IPS-15b (cell line): ENCODE measurements at regions not wholly inside any gene's neighbourhood (a gene's known extent, or its start where the extent isn't known, plus 50 kb on each side); places are given as distances from the start of the nearest gene placed in this dataset.

Source experiments
- H3K27me3 ChIP-seq: one replicate; pipeline ENCODE4 v1.6.1; 2013; ENCODE audit warnings: low read length; ENCODE audit not compliant: control insufficient read depth, insufficient read depth
- H3K36me3 ChIP-seq: one replicate; pipeline ENCODE4 v1.6.1; 2013; ENCODE audit warnings: low read length; ENCODE audit not compliant: control insufficient read depth, insufficient read depth
- H3K4me1 ChIP-seq: one replicate; pipeline ENCODE4 v1.6.1; 2013; ENCODE audit warnings: mild to moderate bottlenecking, low read length; ENCODE audit not compliant: control insufficient read depth, insufficient read depth
- H3K4me3 ChIP-seq: one replicate; pipeline ENCODE4 v1.5.1; 2013; ENCODE audit warnings: low read depth, low read length
- H3K9ac ChIP-seq: one replicate; pipeline ENCODE4 v1.6.1; 2013; ENCODE audit warnings: low read depth, mild to moderate bottlenecking, low read length
- H3K9me3 ChIP-seq: one replicate; pipeline ENCODE4 v1.6.1; 2013; ENCODE audit warnings: mild to moderate bottlenecking, low read length; ENCODE audit not compliant: control insufficient read depth, insufficient read depth

- Histone ChIP-seq H3K4me3 (no peak overlapping the region), H3K36me3 (peaks cover 2% of the 10 kb centered on the region), H3K9me3 (no peaks in the 10 kb centered on the region), H3K9ac (no peak overlapping the region), H3K27me3 (no peaks in the 10 kb centered on the region), H3K4me1 (no peaks in the 10 kb centered on the region)
These were observed 1157.5 kb downstream of the BRD1 start for GRCh38 chr22:48669986-48670716.

GRCh38 chr22:48669226-48669625 lies 1158.4 kb downstream of the BRD1 start:
- Histone ChIP-seq H3K36me3 (peaks cover 5% of the 10 kb centered on the region), H3K27me3 (no peaks in the 10 kb centered on the region), H3K9me3 (no peaks in the 10 kb centered on the region), H3K9ac (no peak overlapping the region), H3K4me3 (no peak overlapping the region), H3K4me1 (no peaks in the 10 kb centered on the region)

GRCh38 chr22:48667289-48667688 lies 1160.4 kb downstream of the BRD1 start:
- peaks cover 12% of the 10 kb centered on the region for H3K36me3 ChIP-seq
- no peaks in the 10 kb centered on the region for H3K9me3 ChIP-seq
- H3K4me3 ChIP-seq: no peak overlapping the region
- H3K27me3 ChIP-seq: no peaks in the 10 kb centered on the region
- no peaks in the 10 kb centered on the region for H3K4me1 ChIP-seq
- no peak overlapping the region for H3K9ac ChIP-seq

- Histone ChIP-seq H3K9me3 (no peaks in the 10 kb centered on the region), H3K4me1 (no peaks in the 10 kb centered on the region), H3K36me3 (peaks cover 12% of the 10 kb centered on the region), H3K27me3 (no peaks in the 10 kb centered on the region), H3K4me3 (no peak overlapping the region), H3K9ac (no peak overlapping the region)
These were observed 1161.1 kb downstream of the BRD1 start for GRCh38 chr22:48666620-48667019.

- Histone ChIP-seq H3K27me3 (no peaks in the 10 kb centered on the region), H3K4me3 (no peak overlapping the region), H3K36me3 (peaks cover 12% of the 10 kb centered on the region), H3K9ac (no peak overlapping the region), H3K9me3 (no peaks in the 10 kb centered on the region), H3K4me1 (no peaks in the 10 kb centered on the region)
These were observed 1162.2 kb downstream of the BRD1 start for GRCh38 chr22:48665311-48665995.

- Histone ChIP-seq H3K36me3 (peaks cover 12% of the 10 kb centered on the region), H3K27me3 (no peaks in the 10 kb centered on the region), H3K4me3 (no peak overlapping the region), H3K9me3 (no peaks in the 10 kb centered on the region), H3K4me1 (no peaks in the 10 kb centered on the region), H3K9ac (no peak overlapping the region)
These were observed 1163.1 kb downstream of the BRD1 start for GRCh38 chr22:48664586-48664985.

- Histone ChIP-seq H3K9me3 (no peaks in the 10 kb centered on the region), H3K27me3 (no peaks in the 10 kb centered on the region), H3K36me3 (peaks cover 11% of the 10 kb centered on the region), H3K4me3 (no peak overlapping the region), H3K4me1 (no peaks in the 10 kb centered on the region), H3K9ac (no peak overlapping the region)
These were observed 1164.4 kb downstream of the BRD1 start for GRCh38 chr22:48663297-48663696.

- H3K9me3 ChIP-seq: no peaks in the 10 kb centered on the region
- H3K4me1 ChIP-seq: no peaks in the 10 kb centered on the region
- peaks cover 11% of the 10 kb centered on the region for H3K36me3 ChIP-seq
- H3K4me3 ChIP-seq: no peak overlapping the region
- H3K27me3 ChIP-seq: no peaks in the 10 kb centered on the region
- no peak overlapping the region for H3K9ac ChIP-seq
These were observed 1165.1 kb downstream of the BRD1 start for GRCh38 chr22:48662476-48663135.

GRCh38 chr22:48661984-48662383 lies 1165.7 kb downstream of the BRD1 start:
- Histone ChIP-seq H3K36me3 (peaks cover 11% of the 10 kb centered on the region), H3K9me3 (no peaks in the 10 kb centered on the region), H3K4me3 (no peak overlapping the region), H3K27me3 (no peaks in the 10 kb centered on the region), H3K4me1 (no peaks in the 10 kb centered on the region), H3K9ac (no peak overlapping the region)

GRCh38 chr22:48660790-48661740 lies 1166.6 kb downstream of the BRD1 start:
- Histone ChIP-seq H3K4me3 (no peak overlapping the region), H3K9ac (no peak overlapping the region), H3K36me3 (peaks cover 11% of the 10 kb centered on the region), H3K9me3 (no peaks in the 10 kb centered on the region), H3K27me3 (no peaks in the 10 kb centered on the region), H3K4me1 (no peaks in the 10 kb centered on the region)

GRCh38 chr22:48660104-48660789 lies 1167.4 kb downstream of the BRD1 start:
- H3K27me3 ChIP-seq: no peaks in the 10 kb centered on the region
- no peak overlapping the region for H3K9ac ChIP-seq

More at GRCh38 chr22:48660104-48660789, 1167.4 kb downstream of the BRD1 start:
- H3K4me1 ChIP-seq: no peaks in the 10 kb centered on the region
- no peaks in the 10 kb centered on the region for H3K9me3 ChIP-seq
- peaks cover 11% of the 10 kb centered on the region for H3K36me3 ChIP-seq
- no peak overlapping the region for H3K4me3 ChIP-seq
